ENCODE measurements at regions not wholly inside any gene's neighbourhood (a gene's known extent, or its start where the extent isn't known, plus 50 kb on each side); places are given as distances from the start of the nearest gene placed in this dataset.
"Not testable (repeated sequence)": the region's sequence is repeated elsewhere in the genome, so short reads cannot be mapped to it uniquely, and the experiment has no call there.

DNA sequence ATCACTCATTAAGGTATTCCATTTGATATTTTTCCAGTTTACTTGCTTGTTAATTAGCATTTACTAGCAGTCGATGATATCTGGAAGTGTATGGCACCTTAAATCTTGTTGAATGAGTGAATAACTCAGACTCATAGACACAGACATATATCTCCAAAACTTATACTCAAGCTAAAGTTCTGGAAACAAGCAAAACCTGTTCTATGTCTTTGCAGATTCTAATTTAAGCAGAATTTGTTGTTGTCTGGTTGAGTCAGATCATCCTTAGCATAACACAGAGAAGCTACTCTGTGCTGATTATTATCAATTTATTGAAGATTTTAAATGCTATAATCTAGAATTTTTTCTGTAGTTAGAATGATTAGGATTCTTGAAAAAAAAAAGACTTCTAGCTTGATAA lies 296.2 kb downstream of the MDFIC start:
- Histone ChIP-seq H3K36me3 (ENCODE audit: insufficient read depth, low read length) (no peaks in the 10 kb centered on the region), H3K4me3 (ENCODE audit: low read depth in 1 of 2, low read length in 2 of 2) (no peak overlapping the region), H3K4me1 (ENCODE audit: insufficient read depth, low read length) (no peaks in the 10 kb centered on the region), H3K27me3 (ENCODE audit: control insufficient read depth in 1 of 2, insufficient read depth in 2 of 2, low read length in 2 of 2) (no peaks in the 10 kb centered on the region), H3K9ac (ENCODE audit: low read length) (no peak overlapping the region), H3K9me3 (ENCODE audit: low read length) (no peaks in the 10 kb centered on the region), H3K27ac (ENCODE audit: low read depth, low read length) (no peak overlapping the region)

DNA sequence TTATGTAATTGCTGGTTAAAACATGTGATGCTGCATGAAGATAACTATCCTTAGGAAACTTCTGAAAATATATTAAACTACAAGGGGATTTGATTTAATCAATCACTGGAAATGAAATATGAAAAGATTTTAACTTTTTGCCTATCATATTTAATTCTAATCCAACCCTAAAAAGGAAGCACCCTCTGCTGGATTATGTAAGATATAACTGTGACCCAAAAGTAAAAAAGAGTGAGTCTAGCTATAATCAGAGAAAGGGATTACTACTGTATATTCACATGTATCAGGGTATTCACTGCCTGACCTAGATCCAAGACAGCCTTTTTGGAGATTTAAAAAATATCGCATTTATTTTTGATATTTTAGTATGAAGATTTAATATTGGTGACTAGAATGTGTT lies 295.5 kb downstream of the MDFIC start:
- Histone ChIP-seq H3K9ac (ENCODE audit: low read length) (no peak overlapping the region), H3K4me1 (ENCODE audit: insufficient read depth, low read length) (no peaks in the 10 kb centered on the region), H3K36me3 (ENCODE audit: insufficient read depth, low read length) (no peaks in the 10 kb centered on the region), H3K27me3 (ENCODE audit: control insufficient read depth in 1 of 2, insufficient read depth in 2 of 2, low read length in 2 of 2) (no peaks in the 10 kb centered on the region), H3K27ac (ENCODE audit: low read depth, low read length) (no peak overlapping the region), H3K4me3 (ENCODE audit: low read depth in 1 of 2, low read length in 2 of 2) (no peak overlapping the region), H3K9me3 (ENCODE audit: low read length) (no peaks in the 10 kb centered on the region)

DNA sequence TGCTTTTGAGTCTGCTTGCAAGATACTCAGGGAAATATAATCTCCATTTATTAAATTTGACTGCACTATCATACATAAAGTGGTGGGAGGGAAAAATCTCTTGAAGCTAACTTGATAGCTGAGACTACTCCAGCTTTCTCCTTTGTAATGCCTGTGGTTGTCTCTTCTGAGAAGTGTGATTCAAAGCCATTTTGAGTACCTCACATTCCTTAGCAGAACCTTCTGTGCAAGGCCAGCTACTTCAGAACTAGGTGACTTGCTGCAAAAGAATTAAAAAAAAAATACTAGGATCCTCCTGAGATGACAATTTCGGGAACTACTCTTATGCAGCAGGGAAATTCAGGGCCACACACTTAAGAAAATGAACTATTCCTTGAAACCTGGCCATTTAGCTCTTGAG lies 294.8 kb downstream of the MDFIC start:
- no peak overlapping the region for H3K27ac ChIP-seq (ENCODE audit: low read depth, low read length)
- no peaks in the 10 kb centered on the region for H3K36me3 ChIP-seq (ENCODE audit: insufficient read depth, low read length)
- no peaks in the 10 kb centered on the region for H3K4me1 ChIP-seq (ENCODE audit: insufficient read depth, low read length)
- no peaks in the 10 kb centered on the region for H3K9me3 ChIP-seq (ENCODE audit: low read length)
- no peak overlapping the region for H3K4me3 ChIP-seq (ENCODE audit: low read depth in 1 of 2, low read length in 2 of 2)
- no peaks in the 10 kb centered on the region for H3K27me3 ChIP-seq (ENCODE audit: control insufficient read depth in 1 of 2, insufficient read depth in 2 of 2, low read length in 2 of 2)
- no peak overlapping the region for H3K9ac ChIP-seq (ENCODE audit: low read length)

DNA sequence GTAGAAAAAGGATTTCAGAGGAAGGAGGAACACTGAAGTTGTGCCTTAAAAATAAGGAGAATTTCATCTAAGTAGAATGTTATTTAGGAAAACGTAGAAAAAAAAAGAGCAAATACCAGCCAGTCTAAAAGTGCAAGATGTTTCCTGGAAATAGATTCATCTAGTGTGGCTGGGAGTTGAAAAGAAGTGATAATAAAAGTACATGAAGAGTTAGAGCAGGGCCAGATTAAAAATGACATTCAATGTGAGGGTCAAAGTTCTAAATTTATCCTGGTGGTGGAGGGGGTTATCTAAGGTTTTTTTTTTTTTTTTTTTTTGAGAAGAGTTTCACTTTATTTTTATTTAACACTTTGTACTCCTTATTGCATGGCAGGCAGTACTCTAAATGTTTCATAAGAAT lies 289.3 kb downstream of the MDFIC start:
- Histone ChIP-seq H3K9ac (ENCODE audit: low read length) (no peak overlapping the region), H3K27ac (ENCODE audit: low read depth, low read length) (no peak overlapping the region), H3K27me3 (ENCODE audit: control insufficient read depth in 1 of 2, insufficient read depth in 2 of 2, low read length in 2 of 2) (no peaks in the 10 kb centered on the region)

DNA sequence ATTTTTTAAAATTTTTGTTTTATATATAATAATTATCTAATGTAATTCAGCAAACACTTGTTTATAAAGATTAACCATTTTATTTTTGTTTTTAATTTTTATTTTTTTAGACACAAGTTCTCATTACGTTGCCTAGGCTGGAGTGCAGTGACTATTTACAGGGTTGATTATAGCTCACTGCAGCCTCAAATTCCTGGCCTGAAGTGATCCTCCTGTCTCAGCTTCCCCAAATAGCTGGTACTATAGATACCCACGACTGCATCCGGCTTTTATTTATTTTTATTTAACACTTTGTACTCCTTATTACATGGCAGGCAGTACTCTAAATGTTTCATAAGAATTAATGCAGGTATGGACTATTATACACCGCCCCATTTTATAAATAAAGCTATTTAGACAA lies 288.7 kb downstream of the MDFIC start:
- no peak overlapping the region for H3K4me3 ChIP-seq (ENCODE audit: low read depth in 1 of 2, low read length in 2 of 2)
- H3K9ac ChIP-seq (ENCODE audit: low read length), result no peak overlapping the region
- H3K4me1 ChIP-seq (ENCODE audit: insufficient read depth, low read length), result no peaks in the 10 kb centered on the region
- no peaks in the 10 kb centered on the region for H3K36me3 ChIP-seq (ENCODE audit: insufficient read depth, low read length)
- H3K9me3 ChIP-seq (ENCODE audit: low read length), result no peaks in the 10 kb centered on the region
- H3K27me3 ChIP-seq (ENCODE audit: control insufficient read depth in 1 of 2, insufficient read depth in 2 of 2, low read length in 2 of 2), result no peaks in the 10 kb centered on the region
- H3K27ac ChIP-seq (ENCODE audit: low read depth, low read length), result no peak overlapping the region

More for the DNA sequence above, 289.3 kb downstream of the MDFIC start:
- Histone ChIP-seq H3K4me1 (ENCODE audit: insufficient read depth, low read length) (no peaks in the 10 kb centered on the region), H3K4me3 (ENCODE audit: low read depth in 1 of 2, low read length in 2 of 2) (no peak overlapping the region), H3K36me3 (ENCODE audit: insufficient read depth, low read length) (no peaks in the 10 kb centered on the region), H3K9me3 (ENCODE audit: low read length) (no peaks in the 10 kb centered on the region)

DNA sequence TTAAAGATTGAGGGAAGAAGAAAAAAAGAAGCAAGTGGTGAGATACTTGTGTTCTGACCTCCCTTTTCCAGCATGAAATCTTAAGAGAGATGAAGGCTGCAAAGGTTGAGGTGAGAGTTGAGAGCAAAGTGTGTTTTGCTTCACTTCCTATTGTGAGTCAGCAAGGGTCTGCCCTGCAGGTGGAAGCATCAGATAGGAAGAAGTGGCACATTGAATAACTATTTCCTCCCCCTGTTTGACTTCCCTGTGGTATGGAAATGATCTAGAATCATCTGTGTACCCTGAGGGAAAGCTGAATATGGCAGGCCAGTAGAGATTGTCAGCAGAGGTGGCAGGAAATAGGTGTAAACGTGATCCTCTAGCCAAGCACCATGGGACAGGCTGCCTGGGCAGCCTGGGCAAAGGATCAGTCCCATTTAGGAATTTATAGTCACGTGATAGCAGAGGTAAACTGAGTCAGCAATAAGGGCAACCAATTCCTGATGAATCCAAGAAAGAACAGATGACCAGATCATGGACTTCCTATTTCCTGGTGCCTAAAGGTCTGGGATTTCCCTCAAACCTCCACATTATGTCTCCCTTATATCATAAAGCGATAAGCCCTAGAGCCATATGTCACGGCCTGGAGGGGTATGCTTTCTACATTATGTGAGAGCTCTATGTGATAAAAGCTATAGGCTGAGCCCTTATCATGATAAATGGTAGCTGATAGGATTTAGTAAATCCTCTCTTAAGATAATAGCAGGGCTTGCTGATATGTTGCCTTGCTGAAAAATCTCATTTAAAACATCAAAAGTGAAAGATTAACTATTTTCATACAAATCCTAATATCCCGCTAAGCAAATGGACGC lies 287.0 kb downstream of the MDFIC start:
- Histone ChIP-seq H3K27me3 (ENCODE audit: control insufficient read depth in 1 of 2, insufficient read depth in 2 of 2, low read length in 2 of 2) (no peaks in the 10 kb centered on the region), H3K9me3 (ENCODE audit: low read length) (no peaks in the 10 kb centered on the region), H3K36me3 (ENCODE audit: insufficient read depth, low read length) (no peaks in the 10 kb centered on the region), H3K4me1 (ENCODE audit: insufficient read depth, low read length) (no peaks in the 10 kb centered on the region), H3K27ac (ENCODE audit: low read depth, low read length) (no peak overlapping the region), H3K4me3 (ENCODE audit: low read depth in 1 of 2, low read length in 2 of 2) (no peak overlapping the region), H3K9ac (ENCODE audit: low read length) (no peak overlapping the region)

DNA sequence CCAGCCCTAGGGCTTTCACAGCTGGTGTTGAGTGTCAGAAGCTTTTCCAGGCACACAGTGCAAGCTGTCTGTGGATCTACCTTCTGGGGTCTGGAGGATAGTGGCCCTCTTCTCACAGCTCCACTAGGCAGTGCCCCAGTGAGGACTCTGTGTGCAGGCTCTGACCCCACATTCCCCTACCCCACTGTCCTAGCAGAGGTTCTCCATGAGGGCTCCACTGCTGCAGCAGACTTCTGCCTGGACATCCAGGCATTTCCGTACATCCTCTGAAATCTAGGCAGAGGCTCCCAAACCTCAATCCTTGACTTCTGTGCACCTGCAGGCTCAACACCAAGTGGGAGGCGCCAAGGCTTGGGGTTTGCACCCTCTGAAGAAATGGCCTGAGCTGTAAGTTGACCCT lies 284.5 kb downstream of the MDFIC start:
- not testable (repeated sequence) for H3K9ac ChIP-seq (ENCODE audit: low read length); H3K27ac ChIP-seq (ENCODE audit: low read depth, low read length); H3K36me3 ChIP-seq (ENCODE audit: insufficient read depth, low read length); H3K4me3 ChIP-seq (ENCODE audit: low read depth in 1 of 2, low read length in 2 of 2); H3K9me3 ChIP-seq (ENCODE audit: low read length); H3K4me1 ChIP-seq (ENCODE audit: insufficient read depth, low read length); H3K27me3 ChIP-seq (ENCODE audit: control insufficient read depth in 1 of 2, insufficient read depth in 2 of 2, low read length in 2 of 2)

DNA sequence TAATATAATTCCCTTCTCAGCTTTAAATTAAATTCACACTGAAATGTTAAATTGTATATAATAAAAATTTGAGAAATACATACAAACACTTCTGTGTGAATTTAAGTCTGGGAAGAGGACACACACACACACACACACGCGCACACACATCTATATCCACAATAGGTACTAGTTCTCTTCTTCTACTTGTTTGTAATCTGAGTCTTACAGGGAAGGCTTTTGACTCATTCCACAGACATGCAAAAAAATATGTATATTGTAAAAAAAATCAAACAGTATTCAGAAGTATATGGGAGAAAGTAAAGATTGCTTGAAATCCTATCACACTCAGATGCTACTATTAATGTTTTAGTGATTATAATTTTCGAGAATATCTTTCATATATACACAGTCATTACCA lies 276.2 kb downstream of the MDFIC start:
- no peaks in the 10 kb centered on the region for H3K4me1 ChIP-seq (ENCODE audit: insufficient read depth, low read length)
- H3K9me3 ChIP-seq (ENCODE audit: low read length), result no peaks in the 10 kb centered on the region
- no peak overlapping the region for H3K9ac ChIP-seq (ENCODE audit: low read length)
- no peak overlapping the region for H3K4me3 ChIP-seq (ENCODE audit: low read depth in 1 of 2, low read length in 2 of 2)
- H3K27me3 ChIP-seq (ENCODE audit: control insufficient read depth in 1 of 2, insufficient read depth in 2 of 2, low read length in 2 of 2), result no peaks in the 10 kb centered on the region
- no peak overlapping the region for H3K27ac ChIP-seq (ENCODE audit: low read depth, low read length)
- H3K36me3 ChIP-seq (ENCODE audit: insufficient read depth, low read length), result no peaks in the 10 kb centered on the region

DNA sequence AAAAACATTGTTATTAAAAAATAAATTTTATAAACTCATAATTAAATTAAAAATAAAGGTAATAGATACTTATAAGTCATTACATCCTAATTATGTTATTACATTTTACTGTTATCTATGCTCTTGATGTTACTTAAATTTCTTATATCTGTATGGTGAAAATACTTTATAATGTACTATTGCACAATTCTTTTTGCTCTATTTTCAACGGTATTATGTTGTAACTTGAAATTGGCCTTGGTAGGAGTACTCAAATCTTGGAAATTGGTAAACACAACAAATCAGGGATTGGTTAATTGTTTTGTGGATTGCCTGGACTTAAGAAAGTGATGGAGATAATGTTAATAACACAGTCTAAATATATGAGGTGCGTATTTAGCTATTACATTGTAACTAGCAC lies 273.3 kb downstream of the MDFIC start:
- H3K27ac ChIP-seq (ENCODE audit: low read depth, low read length), result no peak overlapping the region
- H3K4me3 ChIP-seq (ENCODE audit: low read depth in 1 of 2, low read length in 2 of 2), result no peak overlapping the region

DNA sequence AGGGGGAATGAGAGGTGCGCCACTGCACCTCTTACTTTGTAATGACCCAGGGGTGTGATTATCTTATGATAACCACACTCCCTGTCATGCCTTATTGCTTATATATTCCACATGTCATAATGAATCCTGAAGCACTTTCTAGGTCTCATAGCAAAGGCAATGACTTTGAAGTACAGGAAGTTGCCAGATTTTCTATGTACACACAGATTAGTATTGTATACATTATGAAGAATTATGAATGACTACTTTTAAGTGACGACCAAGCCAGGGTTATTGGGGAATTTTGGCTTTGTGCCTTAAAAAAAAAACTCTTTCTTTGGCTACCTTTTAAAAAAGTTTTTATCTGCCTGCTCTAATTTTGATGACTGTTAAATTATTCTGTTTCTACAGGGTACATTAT lies 269.6 kb downstream of the MDFIC start:
- Histone ChIP-seq H3K9ac (ENCODE audit: low read length) (no peak overlapping the region), H3K27me3 (ENCODE audit: control insufficient read depth in 1 of 2, insufficient read depth in 2 of 2, low read length in 2 of 2) (no peaks in the 10 kb centered on the region), H3K27ac (ENCODE audit: low read depth, low read length) (no peak overlapping the region), H3K36me3 (ENCODE audit: insufficient read depth, low read length) (no peaks in the 10 kb centered on the region), H3K4me3 (ENCODE audit: low read depth in 1 of 2, low read length in 2 of 2) (no peak overlapping the region), H3K9me3 (ENCODE audit: low read length) (no peaks in the 10 kb centered on the region), H3K4me1 (ENCODE audit: insufficient read depth, low read length) (no peaks in the 10 kb centered on the region)

More for the DNA sequence above, 273.3 kb downstream of the MDFIC start:
- Histone ChIP-seq H3K27me3 (ENCODE audit: control insufficient read depth in 1 of 2, insufficient read depth in 2 of 2, low read length in 2 of 2) (no peaks in the 10 kb centered on the region), H3K36me3 (ENCODE audit: insufficient read depth, low read length) (no peaks in the 10 kb centered on the region), H3K4me1 (ENCODE audit: insufficient read depth, low read length) (no peaks in the 10 kb centered on the region), H3K9ac (ENCODE audit: low read length) (no peak overlapping the region), H3K9me3 (ENCODE audit: low read length) (no peaks in the 10 kb centered on the region)

DNA sequence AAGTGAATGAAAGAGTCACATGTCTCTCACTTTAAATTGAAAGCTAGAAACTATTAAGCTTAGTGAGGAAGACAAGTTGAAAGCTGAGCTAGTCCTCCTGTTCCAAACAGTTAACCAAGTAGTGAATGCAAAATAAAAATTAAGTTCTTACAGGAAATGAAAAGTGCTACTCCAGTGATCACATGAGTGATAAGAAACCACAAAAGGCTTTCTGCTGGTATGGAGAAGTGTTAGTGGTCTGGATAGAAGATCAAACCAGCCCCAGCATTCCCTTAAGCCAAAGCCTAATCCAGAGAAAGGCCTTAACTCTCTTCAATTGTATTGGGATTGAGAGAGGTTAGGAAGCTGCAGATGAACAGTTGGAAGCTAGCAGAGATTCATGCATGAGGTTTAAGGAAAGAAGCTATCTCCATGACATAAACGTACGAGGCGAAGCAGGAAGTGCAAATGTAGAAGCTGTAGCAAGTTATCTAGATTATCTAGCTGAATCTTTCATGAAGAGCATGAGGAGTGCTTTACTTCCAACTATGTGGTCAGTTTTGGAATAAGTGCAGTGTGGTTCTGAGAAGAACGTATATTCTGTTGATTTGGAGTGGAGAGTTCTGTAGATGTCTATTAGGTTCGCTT lies 261.6 kb downstream of the MDFIC start:
- peaks cover 13% of the 10 kb centered on the region for H3K4me1 ChIP-seq (ENCODE audit: insufficient read depth, low read length)
- H3K36me3 ChIP-seq (ENCODE audit: insufficient read depth, low read length), result no peaks in the 10 kb centered on the region
- H3K27me3 ChIP-seq (ENCODE audit: control insufficient read depth in 1 of 2, insufficient read depth in 2 of 2, low read length in 2 of 2), result no peaks in the 10 kb centered on the region
- no peaks in the 10 kb centered on the region for H3K9me3 ChIP-seq (ENCODE audit: low read length)
- H3K9ac ChIP-seq (ENCODE audit: low read length), result no peak overlapping the region
- no peak overlapping the region for H3K27ac ChIP-seq (ENCODE audit: low read depth, low read length)
- no peak overlapping the region for H3K4me3 ChIP-seq (ENCODE audit: low read depth in 1 of 2, low read length in 2 of 2)

DNA sequence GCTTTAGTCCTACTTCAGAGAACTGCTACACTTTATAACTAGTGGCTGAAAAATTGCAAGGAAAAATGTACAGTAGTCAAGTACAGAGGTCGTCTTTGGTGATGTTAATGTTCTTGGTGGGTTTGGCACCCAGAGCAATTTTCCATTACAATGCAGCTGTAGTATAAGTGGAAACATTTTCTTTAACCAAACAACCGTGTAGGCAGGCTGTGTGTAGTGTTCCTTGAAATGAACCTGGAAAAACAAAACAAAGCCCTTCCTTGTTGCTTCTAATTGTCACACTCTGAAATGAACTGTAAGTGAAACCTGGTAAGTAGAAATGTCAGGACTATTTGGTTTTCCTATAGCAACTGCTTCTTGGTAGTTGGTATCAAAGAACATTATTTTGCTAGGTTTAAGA lies 256.9 kb downstream of the MDFIC start:
- Histone ChIP-seq H3K9ac (ENCODE audit: low read length) (no peak overlapping the region), H3K9me3 (ENCODE audit: low read length) (no peaks in the 10 kb centered on the region), H3K4me3 (ENCODE audit: low read depth in 1 of 2, low read length in 2 of 2) (no peak overlapping the region), H3K27ac (ENCODE audit: low read depth, low read length) (no peak overlapping the region), H3K27me3 (ENCODE audit: control insufficient read depth in 1 of 2, insufficient read depth in 2 of 2, low read length in 2 of 2) (no peaks in the 10 kb centered on the region), H3K36me3 (ENCODE audit: insufficient read depth, low read length) (no peaks in the 10 kb centered on the region), H3K4me1 (ENCODE audit: insufficient read depth, low read length) (peaks cover 18% of the 10 kb centered on the region)
